DMS53 (cell line): ENCODE measurements at regions not wholly inside any gene's neighbourhood (a gene's known extent, or its start where the extent isn't known, plus 50 kb on each side); places are given as distances from the start of the nearest gene placed in this dataset.
A peak's percentile ranks its signal among the peaks of the same experiment; 100 is the strongest.

ENCODE experiments used
- DNase-seq: peaks from one replicate; lab custom pipeline; 2025; lab: John Stamatoyannopoulos, UW

GRCh38 chr21:15370462-15370975, 305.7 kb upstream of the NRIP1 start:
- no peak for DNase-seq

- DNase-seq = no peak
Measured at GRCh38 chr21:15373941-15374340, 309.1 kb upstream of the NRIP1 start.

GRCh38 chr21:15379776-15380175, 315.0 kb upstream of the NRIP1 start:
- peak; percentile 25 for DNase-seq

- DNase-seq = no peak
Measured at GRCh38 chr21:15383588-15383987, 318.8 kb upstream of the NRIP1 start.

GRCh38 chr21:15390049-15390448, 325.2 kb upstream of the NRIP1 start:
- DNase-seq = no peak

- DNase-seq = no peak
Measured at GRCh38 chr21:15397258-15397657, 332.5 kb upstream of the NRIP1 start.

- no peak for DNase-seq
Measured at GRCh38 chr21:15400905-15401304, 328.9 kb upstream of the USP25 start.

- DNase-seq = no peak
Measured at GRCh38 chr21:15401331-15401730, 328.5 kb upstream of the USP25 start.

GRCh38 chr21:15405214-15405613, 324.6 kb upstream of the USP25 start:
- no peak for DNase-seq

- no peak for DNase-seq
Measured at GRCh38 chr21:15406791-15407190, 323.0 kb upstream of the USP25 start.

- DNase-seq = no peak
Measured at GRCh38 chr21:15407585-15407984, 322.2 kb upstream of the USP25 start.

GRCh38 chr21:15408089-15408488, 321.7 kb upstream of the USP25 start:
- DNase-seq = no peak

- DNase-seq = no peak
Measured at GRCh38 chr21:15409031-15409430, 320.8 kb upstream of the USP25 start.

GRCh38 chr21:15410853-15411252, 318.9 kb upstream of the USP25 start:
- DNase-seq = no peak

- DNase-seq = no peak
Measured at GRCh38 chr21:15414057-15414456, 315.7 kb upstream of the USP25 start.

- DNase-seq = no peak
Measured at GRCh38 chr21:15415541-15416261, 314.1 kb upstream of the USP25 start.

- DNase-seq = no peak
Measured at GRCh38 chr21:15421441-15421881, 308.3 kb upstream of the USP25 start.

GRCh38 chr21:15421947-15422346, 307.8 kb upstream of the USP25 start:
- DNase-seq = no peak

GRCh38 chr21:15422783-15423182, 307.0 kb upstream of the USP25 start:
- no peak for DNase-seq

- no peak for DNase-seq
Measured at GRCh38 chr21:15423676-15424445, 305.9 kb upstream of the USP25 start.

- DNase-seq = no peak
Measured at GRCh38 chr21:15425049-15425448, 304.7 kb upstream of the USP25 start.

GRCh38 chr21:15430023-15430422, 299.8 kb upstream of the USP25 start:
- DNase-seq = no peak

GRCh38 chr21:15430577-15430976, 299.2 kb upstream of the USP25 start:
- no peak for DNase-seq
